K562 (cell line): ENCODE measurements at regions not wholly inside any gene's neighbourhood (a gene's known extent, or its start where the extent isn't known, plus 50 kb on each side); places are given as distances from the start of the nearest gene placed in this dataset.

Experiments
- ATAC-seq: fragments of 200-7000 bp; cut with Tn5 transposase; 3 replicates; pipeline ENCODE4 v1.9.1; 2020; ENCODE audit warnings: moderate library complexity
- BruUV-seq: library from RNA; stranded (reverse); fragments of 400-500 nt; replicated peaks from 2 replicates; lab custom pipeline; 2021; lab: Mats Ljungman, UMichigan
- CTCF ChIA-PET: fragments of 300-600 bp; formaldehyde crosslinking; extraction: SDS; loops from one replicate; lab custom pipeline; 2021; ENCODE audit warnings: low intra/inter-chr PET ratio; lab: Yijun Ruan, JAX
- POLR2A ChIA-PET: fragments of 300-600, 350-650 bp; sonication (Branson Sonifier 250); formaldehyde crosslinking; extraction: SDS; loops from one replicate; lab custom pipeline; 2021; ENCODE audit warnings: antibody characterized with exemption, inconsistent platforms; lab: Yijun Ruan, JAX
- DNase-seq, 4 experiments: peaks; one replicate each; pipeline versions ENCODE4 v3.0.0 to v3.0.0-alpha.2; 2011 to 2018; ENCODE audit warnings: low spot score in 3 of 4, mixed read lengths in 3 of 4; ENCODE audit errors: extremely low read depth in 1 of 4
- FAIRE-seq: peaks from 2 replicates; lab custom pipeline; 2011; peaks lifted over from hg19 to GRCh38; lab: Jason Lieb, UNC
- H2AFZ ChIP-seq: 2 replicates; pipeline ENCODE4 v1.6.0; 2011; ENCODE audit warnings: low read depth, low read length, control low read depth, inconsistent platforms
- H3K27ac ChIP-seq: fragments of 200-600 bp; 3 replicates; pipeline ENCODE4 v1.8.0; 2011; ENCODE audit warnings: low read depth, mild to moderate bottlenecking, control low read depth, inconsistent platforms, low read length, moderate library complexity, mixed read lengths; ENCODE audit errors: extremely low read depth
- H3K27me3 ChIP-seq, 2 experiments: fragments of 300-600 bp in 1 of 2; 2 replicates in 1 of 2; 3 replicates in 1 of 2; pipeline versions ENCODE4 v1.6.0 to v1.8.0; 2011; ENCODE audit warnings: inconsistent platforms in 2 of 2, low read length in 2 of 2, mild to moderate bottlenecking in 1 of 2, mixed read lengths in 1 of 2, moderate library complexity in 1 of 2; ENCODE audit not compliant: control insufficient read depth in 2 of 2, insufficient read depth in 2 of 2
- H3K36me3 ChIP-seq: fragments of 300-600 bp; 3 replicates; pipeline ENCODE4 v1.8.0; 2011; ENCODE audit warnings: mild to moderate bottlenecking, low read length, inconsistent platforms; ENCODE audit not compliant: control insufficient read depth, insufficient read depth
- H3K4me1 ChIP-seq, 2 experiments: fragments of 200-600 bp in 1 of 2; replicated peaks in 1 of 2; 2 replicates in 1 of 2; 3 replicates in 1 of 2; pipeline versions ENCODE4 v1.5.1 to v1.8.0; 2011; ENCODE audit warnings: inconsistent platforms in 2 of 2, low read length in 2 of 2, mild to moderate bottlenecking in 1 of 2, mixed read lengths in 1 of 2, moderate library complexity in 1 of 2; ENCODE audit not compliant: control insufficient read depth in 2 of 2, insufficient read depth in 2 of 2
- H3K4me2 ChIP-seq: 2 replicates; pipeline ENCODE4 v1.6.1; 2011; ENCODE audit warnings: low read length, control low read depth, inconsistent platforms, mixed read lengths; ENCODE audit not compliant: insufficient read depth
- H3K4me3 ChIP-seq: fragments of 200-600 bp; sonication (generic), shearing (Covaris generic); 2 replicates; pipeline ENCODE4 v1.5.1; 2016; ENCODE audit warnings: control low read depth, inconsistent platforms
- H3K79me2 ChIP-seq: fragments of 200-600 bp; 3 replicates; pipeline ENCODE4 v1.8.0; 2011; ENCODE audit warnings: low read length, inconsistent platforms; ENCODE audit not compliant: control insufficient read depth, insufficient read depth
- H3K9ac ChIP-seq, 2 experiments: 2 replicates each; pipeline versions ENCODE4 v1.6.0 to v1.6.1; 2011; ENCODE audit warnings: low read depth in 2 of 2, low read length in 2 of 2, control low read depth in 1 of 2, inconsistent platforms in 1 of 2, mild to moderate bottlenecking in 1 of 2, mixed read lengths in 1 of 2; ENCODE audit not compliant: insufficient read depth in 1 of 2
- H3K9me1 ChIP-seq: one replicate; pipeline ENCODE4 v1.6.0; 2011; ENCODE audit warnings: inconsistent platforms, mild to moderate bottlenecking, low read length, moderate library complexity; ENCODE audit not compliant: control insufficient read depth, insufficient read depth
- H3K9me3 ChIP-seq: replicated peaks from 2 replicates; pipeline ENCODE4 v1.5.1; 2011; ENCODE audit warnings: low read depth, low read length, inconsistent platforms; ENCODE audit not compliant: control insufficient read depth, insufficient read depth
- H4K20me1 ChIP-seq: replicated peaks from 2 replicates; pipeline ENCODE4 v1.6.1; 2011; ENCODE audit warnings: low read length, inconsistent platforms, mixed read lengths; ENCODE audit not compliant: control insufficient read depth, insufficient read depth
- BHLHE40 ChIP-seq: IDR thresholded peaks from 2 replicates; pipeline ENCODE4 v1.6.1; 2011; ENCODE audit warnings: low read length, improper control_type of control experiment
- CREB3L1 ChIP-seq: fragments of 450-650 bp; IDR thresholded peaks from 2 replicates; pipeline ENCODE4 v1.6.1; 2014; ENCODE audit warnings: low read depth, mild to moderate bottlenecking, moderate library complexity, borderline replicate concordance
- ELF2 ChIP-seq: fragments of 250-450 bp; sonication (Bioruptor Pico); IDR thresholded peaks from 2 replicates; pipeline ENCODE4 v1.5.0; 2021; ENCODE audit warnings: mild to moderate bottlenecking
- ETV5 ChIP-seq: sonication (generic); formaldehyde crosslinking; IDR thresholded peaks from 2 replicates; pipeline ENCODE4 v1.4.0; 2020; ENCODE audit warnings: low read depth, mild to moderate bottlenecking, missing genetic modification reagents
- FOXK1 ChIP-seq: sonication (generic); formaldehyde crosslinking; IDR thresholded peaks from 2 replicates; pipeline ENCODE4 v1.8.0; 2022; ENCODE audit warnings: missing genetic modification reagents, mild to moderate bottlenecking, borderline replicate concordance
- KDM5B ChIP-seq: fragments of 200-600 bp; sonication (generic); IDR thresholded peaks from 2 replicates; pipeline ENCODE4 v1.6.1; 2012; ENCODE audit warnings: low read depth, mild to moderate bottlenecking, moderate library complexity, low read length, control low read depth, inconsistent platforms; ENCODE audit not compliant: insufficient replicate concordance
- RBBP5 ChIP-seq: fragments of 200-600 bp; sonication (generic); IDR thresholded peaks from 2 replicates; pipeline ENCODE4 v1.6.1; 2012; ENCODE audit warnings: borderline replicate concordance, mild to moderate bottlenecking, low read length, control low read depth, inconsistent platforms; ENCODE audit not compliant: insufficient read depth, poor library complexity, severe bottlenecking
- RBM39 ChIP-seq: fragments of 200-400 bp; formaldehyde crosslinking; optimal IDR thresholded peaks from 2 replicates; pipeline ENCODE3; 2018; ENCODE audit warnings: low read depth, low read length
- SIN3B ChIP-seq: fragments of 450-650 bp; IDR thresholded peaks from 2 replicates; pipeline ENCODE4 v1.6.1; 2017; ENCODE audit warnings: low read depth, mild to moderate bottlenecking, moderate library complexity
- SRSF1 ChIP-seq: fragments of 200-400 bp; formaldehyde crosslinking; IDR thresholded peaks from 2 replicates; pipeline ENCODE4 v1.6.1; 2017; ENCODE audit warnings: mild to moderate bottlenecking, low read depth, low read length, moderate library complexity
- TCF3 ChIP-seq: sonication (generic); formaldehyde crosslinking; IDR thresholded peaks from 2 replicates; pipeline ENCODE4 v1.4.0; 2020; ENCODE audit warnings: mild to moderate bottlenecking, missing genetic modification reagents
- TEAD1 ChIP-seq, 2 experiments: fragments of 450-650 bp in 1 of 2; sonication (generic) in 1 of 2; formaldehyde crosslinking; IDR thresholded peaks; 2 replicates each; pipeline versions ENCODE4 v1.4.0 to v1.8.0; 2020 to 2022; ENCODE audit warnings: mild to moderate bottlenecking in 2 of 2, missing genetic modification reagents in 1 of 2
- ZNF274 ChIP-seq: IDR thresholded peaks from 2 replicates; pipeline ENCODE4 v1.6.1; 2011; ENCODE audit warnings: low read depth, mild to moderate bottlenecking, low read length, moderate library complexity, borderline replicate concordance
- ZNF583 ChIP-seq: fragments of 250-450 bp; sonication (Bioruptor Pico); IDR thresholded peaks from 2 replicates; pipeline ENCODE4 v1.4.0; 2020
- ZNF76 ChIP-seq: fragments of 250-450 bp; sonication (Bioruptor Pico); IDR thresholded peaks from 2 replicates; pipeline ENCODE4 v1.4.0; 2020; ENCODE audit warnings: mild to moderate bottlenecking, moderate library complexity, borderline replicate concordance
- WGBS: fragments of 100-300 bp; shearing (Covaris generic); methylation state at CpG from one replicate; pipeline ENCODE4 v1.1.6; 2016; ENCODE audit warnings: low coverage, mixed read lengths; ENCODE audit not compliant: insufficient coverage; ENCODE audit errors: missing lambda C conversion rate; 5-methylcytosine and 5-hydroxymethylcytosine counted together
- in situ Hi-C: fragments of 300-500 bp; cut with MboI; formaldehyde crosslinking; loops from 4 replicates; pipeline ENCODE4 v1.15.0; 2018; ENCODE audit warnings: inconsistent platforms, mixed read lengths
- intact Hi-C: fragments of 100-400 bp; cut with micrococcal nuclease; formaldehyde crosslinking; loops from 2 replicates; pipeline ENCODE4 v1.14.2; 2022
- TF ChIP-seq, protein P1 (sequence below): sonication (generic); formaldehyde crosslinking; IDR thresholded peaks from 2 replicates; pipeline ENCODE4 v1.8.1; 2022; ENCODE audit warnings: missing genetic modification reagents

- POLR2A ChIA-PET, result interaction anchor here (0.5 kb wide), 1 partner anchor 957 kb away, joined by 3 read pairs; no protein-coding TSS in a partner anchor
- Histone ChIP-seq H3K9me1 (no peaks in the 10 kb centered on the region), H3K4me1 (no peaks in the 10 kb centered on the region), H3K4me3 (no peak overlapping the region), H3K9ac (no peak overlapping the region), H3K27ac (no peak overlapping the region), H3K36me3 (no peaks in the 10 kb centered on the region), H3K9me3 (no peaks in the 10 kb centered on the region), H4K20me1 (no peaks in the 10 kb centered on the region), H2AFZ (no peak overlapping the region), H3K4me2 (no peak overlapping the region), H3K79me2 (no peaks in the 10 kb centered on the region), H3K27me3 (no peaks in the 10 kb centered on the region)
- CTCF ChIA-PET, result no interaction called here
- no TSS peak for BruUV-seq
- TF ChIP-seq ELF2 (CRISPR knock-in tag) (no peak), TEAD1 (CRISPR knock-in tag; IDR thresholded peaks at IDR 0.05) (no peak), ETV5 (no peak), RBM39 (no peak), FOXK1 (no peak), TCF3 (CRISPR knock-in tag) (no peak)
- WGBS, result 3% methylated on average over 2 of the region's 2 CpGs
- intact Hi-C loops (no loop called here), in situ Hi-C loops (no loop called here)
- ATAC-seq, result no peak
- no peak for FAIRE-seq
- DNase-seq, result no peak
Measured at GRCh38 chr2:150889141-150889540, 372.5 kb downstream of the RBM43 start.

DNA sequence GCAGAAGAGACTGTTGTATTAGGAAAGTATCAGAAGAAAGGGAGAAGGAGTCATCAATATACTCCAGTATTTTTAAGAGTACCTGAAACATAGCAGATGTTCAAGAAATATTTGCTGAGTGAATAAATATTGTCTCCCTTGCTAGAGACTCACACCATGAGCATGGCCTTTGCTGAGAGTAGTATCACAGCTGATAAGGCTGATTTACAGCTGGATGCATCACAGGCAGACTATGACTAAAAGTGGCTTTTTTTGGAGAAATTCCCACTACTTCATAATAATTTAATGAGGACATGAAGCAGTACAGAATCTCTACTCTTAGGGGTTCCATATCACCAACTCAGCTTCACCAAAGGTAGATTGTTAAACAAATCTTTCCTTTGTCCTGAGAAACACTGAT, 373.3 kb downstream of the RBM43 start:
- BruUV-seq, result no TSS peak
- no peaks in the 10 kb centered on the region for H3K36me3 ChIP-seq
- H3K4me1 ChIP-seq, result no peaks in the 10 kb centered on the region
- no peaks in the 10 kb centered on the region for H4K20me1 ChIP-seq
- no peak overlapping the region for H3K27ac ChIP-seq
- no peaks in the 10 kb centered on the region for H3K27me3 ChIP-seq
- intact Hi-C loops (no loop called here), in situ Hi-C loops (no loop called here)
- CTCF ChIA-PET, result no interaction called here
- no peak overlapping the region for H3K4me3 ChIP-seq
- H3K9ac ChIP-seq, result no peak overlapping the region
- H3K4me2 ChIP-seq, result no peak overlapping the region
- H2AFZ ChIP-seq, result no peak overlapping the region
- H3K9me3 ChIP-seq, result no peaks in the 10 kb centered on the region
- POLR2A ChIA-PET, result no interaction called here
- FAIRE-seq, result no peak
- no peaks in the 10 kb centered on the region for H3K79me2 ChIP-seq
- no peaks in the 10 kb centered on the region for H3K9me1 ChIP-seq
- ATAC-seq, result no peak
- no peak for DNase-seq
- TF ChIP-seq ZNF274, result no peak
- TF ChIP-seq SIN3B, result no peak
- no peak for TF ChIP-seq ZNF76 (CRISPR knock-in tag)
- no peak for TF ChIP-seq SRSF1
- TF ChIP-seq BHLHE40, result no peak
- TF ChIP-seq CREB3L1, result no peak
- TF ChIP-seq ZNF583 (CRISPR knock-in tag), result no peak
- no peak for TF ChIP-seq KDM5B
- no peak for TF ChIP-seq RBBP5
- TF ChIP-seq, protein P1, sequence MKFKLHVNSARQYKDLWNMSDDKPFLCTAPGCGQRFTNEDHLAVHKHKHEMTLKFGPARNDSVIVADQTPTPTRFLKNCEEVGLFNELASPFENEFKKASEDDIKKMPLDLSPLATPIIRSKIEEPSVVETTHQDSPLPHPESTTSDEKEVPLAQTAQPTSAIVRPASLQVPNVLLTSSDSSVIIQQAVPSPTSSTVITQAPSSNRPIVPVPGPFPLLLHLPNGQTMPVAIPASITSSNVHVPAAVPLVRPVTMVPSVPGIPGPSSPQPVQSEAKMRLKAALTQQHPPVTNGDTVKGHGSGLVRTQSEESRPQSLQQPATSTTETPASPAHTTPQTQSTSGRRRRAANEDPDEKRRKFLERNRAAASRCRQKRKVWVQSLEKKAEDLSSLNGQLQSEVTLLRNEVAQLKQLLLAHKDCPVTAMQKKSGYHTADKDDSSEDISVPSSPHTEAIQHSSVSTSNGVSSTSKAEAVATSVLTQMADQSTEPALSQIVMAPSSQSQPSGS (CRISPR knock-in tag), result no peak
